GM12865 (cell line): ENCODE measurements at regions not wholly inside any gene's neighbourhood (a gene's known extent, or its start where the extent isn't known, plus 50 kb on each side); places are given as distances from the start of the nearest gene placed in this dataset.

Source experiments
- DNase-seq: peaks from one replicate; pipeline ENCODE4 v3.0.0; 2010; ENCODE audit warnings: low read depth
- H3K4me3 ChIP-seq: 2 replicates; pipeline ENCODE4 v1.5.1; 2011; ENCODE audit warnings: mild to moderate bottlenecking, low read depth, low read length, control low read depth
- TF ChIP-seq, protein P1 (sequence below): IDR thresholded peaks from 2 replicates; pipeline ENCODE4 v1.5.1; 2011; ENCODE audit warnings: low read length, control low read depth, low read depth, inconsistent platforms; ENCODE audit not compliant: insufficient read depth; ENCODE audit errors: missing control alignments

GRCh38 chr7:380711-381210 is 90.8 kb downstream of the FOXL3 start:
- TF ChIP-seq, protein P1, sequence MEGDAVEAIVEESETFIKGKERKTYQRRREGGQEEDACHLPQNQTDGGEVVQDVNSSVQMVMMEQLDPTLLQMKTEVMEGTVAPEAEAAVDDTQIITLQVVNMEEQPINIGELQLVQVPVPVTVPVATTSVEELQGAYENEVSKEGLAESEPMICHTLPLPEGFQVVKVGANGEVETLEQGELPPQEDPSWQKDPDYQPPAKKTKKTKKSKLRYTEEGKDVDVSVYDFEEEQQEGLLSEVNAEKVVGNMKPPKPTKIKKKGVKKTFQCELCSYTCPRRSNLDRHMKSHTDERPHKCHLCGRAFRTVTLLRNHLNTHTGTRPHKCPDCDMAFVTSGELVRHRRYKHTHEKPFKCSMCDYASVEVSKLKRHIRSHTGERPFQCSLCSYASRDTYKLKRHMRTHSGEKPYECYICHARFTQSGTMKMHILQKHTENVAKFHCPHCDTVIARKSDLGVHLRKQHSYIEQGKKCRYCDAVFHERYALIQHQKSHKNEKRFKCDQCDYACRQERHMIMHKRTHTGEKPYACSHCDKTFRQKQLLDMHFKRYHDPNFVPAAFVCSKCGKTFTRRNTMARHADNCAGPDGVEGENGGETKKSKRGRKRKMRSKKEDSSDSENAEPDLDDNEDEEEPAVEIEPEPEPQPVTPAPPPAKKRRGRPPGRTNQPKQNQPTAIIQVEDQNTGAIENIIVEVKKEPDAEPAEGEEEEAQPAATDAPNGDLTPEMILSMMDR, result no peak
- H3K4me3 ChIP-seq, result no peak overlapping the region
- DNase-seq, result no peak

GRCh38 chr7:381211-382042 is 91.5 kb downstream of the FOXL3 start:
- no peak overlapping the region for H3K4me3 ChIP-seq
- TF ChIP-seq, protein P1, result no peak
- no peak for DNase-seq

DNA sequence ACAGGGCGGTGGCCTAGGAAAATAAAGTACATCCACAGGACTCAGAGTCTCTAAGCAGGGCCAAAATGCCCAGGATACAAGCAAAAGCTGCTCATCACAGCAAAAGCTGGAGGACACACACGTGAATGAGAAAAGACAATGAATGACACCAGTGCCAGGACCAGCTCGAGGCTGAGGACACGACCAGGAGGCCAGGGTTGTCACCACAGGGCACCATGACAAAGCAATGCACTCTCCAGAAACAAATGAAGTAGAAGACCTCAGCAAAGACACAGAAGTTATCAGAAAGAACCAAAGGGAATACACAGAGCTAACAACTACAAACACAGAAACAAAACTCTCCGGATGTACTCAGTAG is 92.1 kb downstream of the FOXL3 start:
- TF ChIP-seq, protein P1, result no peak
- H3K4me3 ChIP-seq, result no peak overlapping the region
- no peak for DNase-seq

DNA sequence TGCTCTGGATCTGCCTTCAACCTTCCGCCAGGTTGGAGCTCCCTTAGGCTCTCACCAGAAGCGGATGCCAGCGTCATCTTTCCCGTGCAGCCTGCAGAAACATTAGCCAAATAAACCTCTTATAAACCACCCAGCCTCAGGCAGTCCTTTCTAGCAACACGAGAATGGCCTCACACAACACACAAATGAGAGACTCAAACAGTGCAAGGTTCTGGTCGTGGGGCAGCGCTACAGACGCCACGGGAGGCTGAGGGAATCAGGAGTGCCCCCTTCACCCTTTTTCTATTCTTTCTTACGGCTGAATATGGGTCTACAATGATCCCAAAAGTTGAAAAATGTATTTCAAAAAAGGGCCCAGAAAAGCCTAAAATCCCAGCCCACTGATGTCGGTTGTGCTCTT is 96.4 kb downstream of the FOXL3 start:
- no peak for DNase-seq

GRCh38 chr7:387132-388022 is 97.4 kb downstream of the FOXL3 start:
- no peak for DNase-seq
- no peak overlapping the region for H3K4me3 ChIP-seq
- TF ChIP-seq, protein P1, result no peak

More for the DNA sequence above, 96.4 kb downstream of the FOXL3 start:
- H3K4me3 ChIP-seq, result no peak overlapping the region
- TF ChIP-seq, protein P1, result no peak

GRCh38 chr7:388023-388960 is 98.3 kb downstream of the FOXL3 start:
- TF ChIP-seq, protein P1, result no peak
- H3K4me3 ChIP-seq, result no peak overlapping the region
- DNase-seq, result no peak
